Prostate gland (tissue), 2 donors: ENCODE measurements at regions not wholly inside any gene's neighbourhood (a gene's known extent, or its start where the extent isn't known, plus 50 kb on each side); places are given as distances from the start of the nearest gene placed in this dataset.

Source experiments
- DNase-seq: peaks from one replicate; pipeline ENCODE4 v3.0.0-alpha.2; 2019; ENCODE audit warnings: low spot score
- H3K27ac ChIP-seq, 2 donors: fragments of 200-600 bp; sonication (generic); 2 replicates each; pipeline ENCODE4 v1.5.1; 2017 to 2019
- H3K27me3 ChIP-seq: fragments of 200-600 bp; sonication (generic); replicated peaks from 2 replicates; pipeline ENCODE4 v1.5.1; 2019; ENCODE audit not compliant: insufficient read depth
- H3K36me3 ChIP-seq, 2 donors: fragments of 200-600 bp; sonication (generic); 1 replicate in 1 of 2; 2 replicates in 1 of 2; pipeline versions ENCODE4 v1.5.1 to v1.8.1; 2017 to 2019
- H3K4me1 ChIP-seq: fragments of 200-600 bp; sonication (generic); replicated peaks from 2 replicates; pipeline ENCODE4 v1.5.1; 2019
- H3K4me3 ChIP-seq, 2 donors: fragments of 200-600 bp; sonication (generic); 2 replicates each; pipeline ENCODE4 v1.5.1; 2017 to 2019
- H3K9me3 ChIP-seq: fragments of 200-600 bp; sonication (generic); 2 replicates; pipeline ENCODE4 v1.5.1; 2017
- POLR2A ChIP-seq: fragments of 450-650 bp; IDR thresholded peaks from one replicate; pipeline ENCODE4 v1.6.1; 2016; ENCODE audit warnings: antibody characterized with exemption, mild to moderate bottlenecking
- POLR2AphosphoS5 ChIP-seq: sonication (generic); formaldehyde crosslinking; IDR thresholded peaks from one replicate; pipeline ENCODE4 v1.6.1; 2017; ENCODE audit warnings: antibody characterized with exemption
- WGBS: methylation state at CpG from one replicate; pipeline ENCODE4 v1.1.5; 2018; 5-methylcytosine and 5-hydroxymethylcytosine counted together
- intact Hi-C: fragments of 100-400 bp; cut with DNase I; formaldehyde crosslinking; loops from one replicate; pipeline ENCODE4 v1.14.2; 2022
- TF ChIP-seq, protein P1 (sequence below), 4 experiments: fragments of 200-600 bp in 2 of 4; fragments of 450-650 bp in 2 of 4; sonication (generic) in 2 of 4; IDR thresholded peaks; 1 replicate in 3 of 4; 2 replicates in 1 of 4; pipeline ENCODE4 v1.5.1; 2016 to 2019; ENCODE audit warnings: antibody characterized with exemption in 4 of 4, mild to moderate bottlenecking in 2 of 4, moderate library complexity in 2 of 4

DNA sequence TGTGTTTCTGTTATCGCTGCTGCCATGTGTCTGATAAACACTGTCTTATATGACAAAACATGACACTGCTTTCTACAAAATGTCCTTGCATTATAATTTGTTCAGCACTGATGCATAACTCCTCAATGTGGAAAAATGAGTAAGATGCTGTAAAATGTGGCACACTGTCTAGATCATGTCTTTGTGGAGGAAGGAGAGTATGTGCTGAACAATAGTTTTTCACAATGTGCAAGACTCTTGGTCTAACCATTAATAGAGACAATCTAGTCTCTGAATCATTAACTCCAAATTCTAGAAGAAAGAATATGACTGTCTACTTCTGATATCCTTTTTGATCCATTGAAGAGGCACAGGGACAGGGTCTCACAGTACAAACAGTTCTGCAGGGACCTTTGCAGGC lies 127.9 kb upstream of the RARB start:
- 95% methylated on average over 1 of the region's 1 CpG for WGBS
- no peak for TF ChIP-seq POLR2A
- no peak for TF ChIP-seq POLR2AphosphoS5
- TF ChIP-seq, protein P1, sequence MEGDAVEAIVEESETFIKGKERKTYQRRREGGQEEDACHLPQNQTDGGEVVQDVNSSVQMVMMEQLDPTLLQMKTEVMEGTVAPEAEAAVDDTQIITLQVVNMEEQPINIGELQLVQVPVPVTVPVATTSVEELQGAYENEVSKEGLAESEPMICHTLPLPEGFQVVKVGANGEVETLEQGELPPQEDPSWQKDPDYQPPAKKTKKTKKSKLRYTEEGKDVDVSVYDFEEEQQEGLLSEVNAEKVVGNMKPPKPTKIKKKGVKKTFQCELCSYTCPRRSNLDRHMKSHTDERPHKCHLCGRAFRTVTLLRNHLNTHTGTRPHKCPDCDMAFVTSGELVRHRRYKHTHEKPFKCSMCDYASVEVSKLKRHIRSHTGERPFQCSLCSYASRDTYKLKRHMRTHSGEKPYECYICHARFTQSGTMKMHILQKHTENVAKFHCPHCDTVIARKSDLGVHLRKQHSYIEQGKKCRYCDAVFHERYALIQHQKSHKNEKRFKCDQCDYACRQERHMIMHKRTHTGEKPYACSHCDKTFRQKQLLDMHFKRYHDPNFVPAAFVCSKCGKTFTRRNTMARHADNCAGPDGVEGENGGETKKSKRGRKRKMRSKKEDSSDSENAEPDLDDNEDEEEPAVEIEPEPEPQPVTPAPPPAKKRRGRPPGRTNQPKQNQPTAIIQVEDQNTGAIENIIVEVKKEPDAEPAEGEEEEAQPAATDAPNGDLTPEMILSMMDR (IDR thresholded peaks at IDR 0.05): no peak
- Histone ChIP-seq H3K4me3 (no peak overlapping the region), H3K4me1 (no peaks in the 10 kb centered on the region), H3K27me3 (no peaks in the 10 kb centered on the region), H3K36me3 (no peaks in the 10 kb centered on the region), H3K27ac (no peak overlapping the region), H3K9me3 (no peaks in the 10 kb centered on the region)
- DNase-seq: no peak
- intact Hi-C loops: no loop called here

DNA sequence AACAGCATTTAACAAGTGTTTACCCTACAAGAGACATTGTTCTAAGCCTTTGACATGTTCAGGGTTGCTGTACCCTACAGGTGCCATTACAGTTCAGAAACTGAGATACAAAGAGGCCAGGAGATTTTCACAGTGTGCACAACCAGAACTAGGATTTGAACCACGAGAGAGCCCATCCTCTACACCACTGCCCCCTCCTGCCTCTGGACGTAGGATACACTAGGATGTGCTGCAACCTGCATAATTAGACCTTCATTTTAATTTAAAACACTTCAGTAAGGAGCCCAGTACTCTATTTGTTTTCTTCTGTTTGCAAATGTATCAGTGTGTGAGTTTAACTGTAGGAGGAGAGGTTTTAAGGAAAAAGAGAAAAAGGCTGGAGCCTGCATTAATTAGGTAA lies 123.1 kb upstream of the RARB start:
- intact Hi-C loops: no loop called here
- DNase-seq: no peak
- Histone ChIP-seq H3K4me3 (no peak overlapping the region), H3K27me3 (no peaks in the 10 kb centered on the region), H3K4me1 (no peaks in the 10 kb centered on the region), H3K36me3 (no peaks in the 10 kb centered on the region), H3K27ac (no peak overlapping the region), H3K9me3 (no peaks in the 10 kb centered on the region)
- TF ChIP-seq POLR2AphosphoS5 (no peak), POLR2A (no peak)
- TF ChIP-seq, protein P1 (IDR thresholded peaks at IDR 0.05): no peak
- 69% methylated on average over 2 of the region's 2 CpGs for WGBS

DNA sequence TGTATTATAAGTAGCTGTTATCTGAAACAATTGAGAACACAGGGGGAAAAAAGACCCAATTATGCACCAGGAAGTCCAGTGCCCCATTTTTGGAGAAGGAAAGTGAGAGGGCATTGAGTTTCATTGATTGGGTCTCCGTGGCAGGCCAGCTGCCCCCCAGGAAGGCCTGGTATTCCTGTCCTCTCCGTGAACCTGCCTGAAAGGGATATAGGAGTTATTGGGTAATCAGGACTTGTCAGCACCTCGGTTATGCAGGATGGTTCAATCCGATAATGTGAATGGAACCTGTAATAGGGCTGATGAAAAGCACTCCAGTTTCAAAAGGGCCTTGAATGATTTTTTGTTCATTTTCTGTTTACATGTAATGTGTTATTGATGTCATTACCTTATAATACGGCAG lies 122.0 kb upstream of the RARB start:
- 81% methylated on average over 5 of the region's 5 CpGs for WGBS
- no peak overlapping the region for H3K27ac ChIP-seq
- DNase-seq: no peak
- no peak for TF ChIP-seq POLR2A
- TF ChIP-seq POLR2AphosphoS5: no peak
- TF ChIP-seq, protein P1 (IDR thresholded peaks at IDR 0.05): no peak
- no peaks in the 10 kb centered on the region for H3K36me3 ChIP-seq
- H3K4me1 ChIP-seq: no peaks in the 10 kb centered on the region
- no peaks in the 10 kb centered on the region for H3K27me3 ChIP-seq
- H3K4me3 ChIP-seq: no peak overlapping the region
- no peaks in the 10 kb centered on the region for H3K9me3 ChIP-seq
- intact Hi-C loops: no loop called here

DNA sequence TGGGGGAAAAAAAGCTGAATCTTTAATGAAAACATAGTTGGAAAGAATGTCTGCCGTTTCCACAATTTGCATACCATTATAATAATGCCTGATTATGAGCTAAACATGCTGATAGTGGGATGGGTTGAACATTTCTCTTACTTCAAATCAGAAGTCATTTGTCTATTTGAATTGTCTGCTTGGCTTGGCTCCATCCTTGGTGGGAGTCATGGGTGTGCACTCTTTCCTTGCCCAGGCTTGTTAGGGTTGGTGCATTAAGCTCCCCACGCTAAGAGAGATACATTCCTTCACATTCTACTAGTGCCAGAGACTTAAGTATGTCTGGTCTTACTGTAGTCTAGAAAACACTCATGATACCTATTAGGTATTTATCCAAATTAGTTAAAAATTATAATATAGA lies 121.4 kb upstream of the RARB start:
- intact Hi-C loops: no loop called here
- 61% methylated on average over 2 of the region's 2 CpGs for WGBS
- no peaks in the 10 kb centered on the region for H3K36me3 ChIP-seq
- H3K4me3 ChIP-seq: no peak overlapping the region
- DNase-seq: no peak
- H3K9me3 ChIP-seq: no peaks in the 10 kb centered on the region
- no peaks in the 10 kb centered on the region for H3K27me3 ChIP-seq
- H3K4me1 ChIP-seq: no peaks in the 10 kb centered on the region
- no peak for TF ChIP-seq POLR2AphosphoS5
- TF ChIP-seq POLR2A: no peak
- TF ChIP-seq, protein P1 (IDR thresholded peaks at IDR 0.05): no peak
- H3K27ac ChIP-seq: no peak overlapping the region

DNA sequence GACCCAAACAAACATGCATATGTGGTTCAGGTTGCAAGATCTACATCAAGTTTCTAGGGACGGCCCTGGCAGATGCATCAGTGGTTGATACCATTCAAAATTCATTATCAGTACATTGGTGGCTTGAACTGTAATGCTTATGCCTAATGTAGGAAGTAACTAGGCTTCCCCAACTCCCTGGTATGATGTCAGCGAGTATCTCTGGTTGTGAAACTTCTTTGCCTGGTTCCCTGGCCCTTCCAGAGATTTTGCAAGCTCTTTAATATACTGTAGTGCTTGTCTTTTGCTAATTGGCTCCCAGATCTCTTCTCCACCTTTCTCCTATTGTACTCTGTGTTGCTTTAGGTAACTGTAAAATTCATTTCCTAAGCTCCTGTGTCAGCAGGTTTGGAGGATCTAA lies 114.8 kb upstream of the RARB start:
- DNase-seq: no peak
- 92% methylated on average over 2 of the region's 2 CpGs for WGBS

More for the DNA sequence above, 114.8 kb upstream of the RARB start:
- Histone ChIP-seq H3K27ac (no peak overlapping the region), H3K4me1 (no peaks in the 10 kb centered on the region), H3K36me3 (no peaks in the 10 kb centered on the region), H3K4me3 (no peak overlapping the region), H3K9me3 (no peaks in the 10 kb centered on the region), H3K27me3 (no peaks in the 10 kb centered on the region)
- TF ChIP-seq POLR2AphosphoS5: no peak
- TF ChIP-seq, protein P1 (IDR thresholded peaks at IDR 0.05): no peak
- TF ChIP-seq POLR2A: no peak
- intact Hi-C loops: no loop called here
